OCI-LY3 (cell line): ENCODE measurements at regions not wholly inside any gene's neighbourhood (a gene's known extent, or its start where the extent isn't known, plus 50 kb on each side); places are given as distances from the start of the nearest gene placed in this dataset.

Experiments used
- EZH2phosphoT487 ChIP-seq: fragments of 200-600 bp; shearing (Covaris generic); IDR thresholded peaks from 2 replicates; pipeline ENCODE4 v1.6.1; 2018; ENCODE audit warnings: antibody characterized with exemption, mixed run types, low read depth
- TF ChIP-seq, protein P1 (sequence below): fragments of 200-600, 300-600 bp; sonication (generic); IDR thresholded peaks from 2 replicates; pipeline ENCODE4 v1.5.1; 2014; ENCODE audit warnings: antibody characterized with exemption, low read length, low read depth

GRCh38 chr5:88653471-88653870, 229.5 kb downstream of the MEF2C start:
- TF ChIP-seq, protein P1, sequence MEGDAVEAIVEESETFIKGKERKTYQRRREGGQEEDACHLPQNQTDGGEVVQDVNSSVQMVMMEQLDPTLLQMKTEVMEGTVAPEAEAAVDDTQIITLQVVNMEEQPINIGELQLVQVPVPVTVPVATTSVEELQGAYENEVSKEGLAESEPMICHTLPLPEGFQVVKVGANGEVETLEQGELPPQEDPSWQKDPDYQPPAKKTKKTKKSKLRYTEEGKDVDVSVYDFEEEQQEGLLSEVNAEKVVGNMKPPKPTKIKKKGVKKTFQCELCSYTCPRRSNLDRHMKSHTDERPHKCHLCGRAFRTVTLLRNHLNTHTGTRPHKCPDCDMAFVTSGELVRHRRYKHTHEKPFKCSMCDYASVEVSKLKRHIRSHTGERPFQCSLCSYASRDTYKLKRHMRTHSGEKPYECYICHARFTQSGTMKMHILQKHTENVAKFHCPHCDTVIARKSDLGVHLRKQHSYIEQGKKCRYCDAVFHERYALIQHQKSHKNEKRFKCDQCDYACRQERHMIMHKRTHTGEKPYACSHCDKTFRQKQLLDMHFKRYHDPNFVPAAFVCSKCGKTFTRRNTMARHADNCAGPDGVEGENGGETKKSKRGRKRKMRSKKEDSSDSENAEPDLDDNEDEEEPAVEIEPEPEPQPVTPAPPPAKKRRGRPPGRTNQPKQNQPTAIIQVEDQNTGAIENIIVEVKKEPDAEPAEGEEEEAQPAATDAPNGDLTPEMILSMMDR, result no peak
- TF ChIP-seq EZH2phosphoT487, result no peak
